HCT116 (cell line): ENCODE measurements at regions not wholly inside any gene's neighbourhood (a gene's known extent, or its start where the extent isn't known, plus 50 kb on each side); places are given as distances from the start of the nearest gene placed in this dataset.

Experiments
- EGR1 ChIP-seq: IDR thresholded peaks from 2 replicates; pipeline ENCODE4 v1.6.1; 2012; ENCODE audit warnings: low read depth
- EZH2phosphoT487 ChIP-seq: fragments of 200-600 bp; IDR thresholded peaks from 2 replicates; pipeline ENCODE4 v1.6.1; 2018; ENCODE audit warnings: antibody characterized with exemption, borderline replicate concordance
- POLR2A ChIP-seq: IDR thresholded peaks from 2 replicates; pipeline ENCODE4 v1.7.0; 2011; ENCODE audit warnings: borderline replicate concordance; ENCODE audit not compliant: insufficient read depth, insufficient read length; ENCODE audit errors: extremely low read depth
- POLR2AphosphoS5 ChIP-seq: IDR thresholded peaks from 2 replicates; pipeline ENCODE4 v1.6.1; 2011; ENCODE audit warnings: mild to moderate bottlenecking, low read depth, low read length, moderate library complexity
- SRF ChIP-seq: IDR thresholded peaks from 2 replicates; pipeline ENCODE4 v1.6.1; 2012; ENCODE audit warnings: low read depth
- TCF7L2 ChIP-seq: IDR thresholded peaks from 2 replicates; pipeline ENCODE4 v1.7.0; 2011; ENCODE audit warnings: borderline replicate concordance, inconsistent platforms; ENCODE audit not compliant: insufficient read depth, insufficient read length; ENCODE audit errors: extremely low read depth
- TF ChIP-seq, protein P1 (sequence below), 3 experiments: fragments of 200-600 bp in 1 of 3; sonication (generic) in 1 of 3; IDR thresholded peaks in 2 of 3; conservative IDR thresholded peaks in 1 of 3; 2 replicates each; pipeline ENCODE4 v1.5.1; 2012 to 2017; ENCODE audit warnings: low read depth in 2 of 3, low read length in 2 of 3, antibody characterized with exemption in 1 of 3, borderline replicate concordance in 1 of 3, control low read depth in 1 of 3, mild to moderate bottlenecking in 1 of 3, mixed read lengths in 1 of 3, mixed run types in 1 of 3, moderate library complexity in 1 of 3; ENCODE audit not compliant: insufficient read depth in 1 of 3
- TF ChIP-seq, protein P2 (sequence below): IDR thresholded peaks from 2 replicates; pipeline ENCODE4 v1.6.1; 2012
- TF ChIP-seq, protein P3 (sequence below): IDR thresholded peaks from 2 replicates; pipeline ENCODE4 v1.6.1; 2012; ENCODE audit warnings: low read depth

DNA sequence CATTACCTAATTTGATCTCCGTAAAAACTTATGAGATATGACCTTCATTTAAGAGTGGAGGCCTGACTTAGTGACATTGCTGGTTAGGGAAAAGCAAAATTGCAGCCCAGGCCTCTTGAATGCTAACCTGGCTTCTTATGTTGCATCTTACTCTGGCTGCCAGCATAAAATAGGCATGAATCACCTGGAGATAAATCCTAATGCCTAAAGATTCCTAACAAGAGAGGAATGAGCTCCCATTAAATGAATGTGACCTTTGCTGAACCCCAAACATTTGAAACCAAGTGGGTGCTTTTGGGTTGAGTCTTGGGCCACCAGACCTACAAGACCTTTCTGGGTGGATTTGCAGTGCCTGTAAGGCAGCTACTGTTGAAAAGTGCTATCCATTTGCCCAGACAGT is 1145.6 kb upstream of the TENM4 start:
- no peak for TF ChIP-seq EGR1
- no peak for TF ChIP-seq TCF7L2
- no peak for TF ChIP-seq SRF
- TF ChIP-seq, protein P1, sequence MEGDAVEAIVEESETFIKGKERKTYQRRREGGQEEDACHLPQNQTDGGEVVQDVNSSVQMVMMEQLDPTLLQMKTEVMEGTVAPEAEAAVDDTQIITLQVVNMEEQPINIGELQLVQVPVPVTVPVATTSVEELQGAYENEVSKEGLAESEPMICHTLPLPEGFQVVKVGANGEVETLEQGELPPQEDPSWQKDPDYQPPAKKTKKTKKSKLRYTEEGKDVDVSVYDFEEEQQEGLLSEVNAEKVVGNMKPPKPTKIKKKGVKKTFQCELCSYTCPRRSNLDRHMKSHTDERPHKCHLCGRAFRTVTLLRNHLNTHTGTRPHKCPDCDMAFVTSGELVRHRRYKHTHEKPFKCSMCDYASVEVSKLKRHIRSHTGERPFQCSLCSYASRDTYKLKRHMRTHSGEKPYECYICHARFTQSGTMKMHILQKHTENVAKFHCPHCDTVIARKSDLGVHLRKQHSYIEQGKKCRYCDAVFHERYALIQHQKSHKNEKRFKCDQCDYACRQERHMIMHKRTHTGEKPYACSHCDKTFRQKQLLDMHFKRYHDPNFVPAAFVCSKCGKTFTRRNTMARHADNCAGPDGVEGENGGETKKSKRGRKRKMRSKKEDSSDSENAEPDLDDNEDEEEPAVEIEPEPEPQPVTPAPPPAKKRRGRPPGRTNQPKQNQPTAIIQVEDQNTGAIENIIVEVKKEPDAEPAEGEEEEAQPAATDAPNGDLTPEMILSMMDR (IDR thresholded peaks at IDR 0.05 in 2 of 3, conservative IDR thresholded peaks at IDR 0.05 in 1 of 3; ENCODE audit: borderline replicate concordance in 1 of 3, insufficient read depth in 1 of 3, low read depth in 2 of 3, low read length in 2 of 3): no peak
- TF ChIP-seq POLR2AphosphoS5: no peak
- no peak for TF ChIP-seq POLR2A
- TF ChIP-seq, protein P2, sequence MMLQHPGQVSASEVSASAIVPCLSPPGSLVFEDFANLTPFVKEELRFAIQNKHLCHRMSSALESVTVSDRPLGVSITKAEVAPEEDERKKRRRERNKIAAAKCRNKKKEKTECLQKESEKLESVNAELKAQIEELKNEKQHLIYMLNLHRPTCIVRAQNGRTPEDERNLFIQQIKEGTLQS: no peak
- TF ChIP-seq, protein P3, sequence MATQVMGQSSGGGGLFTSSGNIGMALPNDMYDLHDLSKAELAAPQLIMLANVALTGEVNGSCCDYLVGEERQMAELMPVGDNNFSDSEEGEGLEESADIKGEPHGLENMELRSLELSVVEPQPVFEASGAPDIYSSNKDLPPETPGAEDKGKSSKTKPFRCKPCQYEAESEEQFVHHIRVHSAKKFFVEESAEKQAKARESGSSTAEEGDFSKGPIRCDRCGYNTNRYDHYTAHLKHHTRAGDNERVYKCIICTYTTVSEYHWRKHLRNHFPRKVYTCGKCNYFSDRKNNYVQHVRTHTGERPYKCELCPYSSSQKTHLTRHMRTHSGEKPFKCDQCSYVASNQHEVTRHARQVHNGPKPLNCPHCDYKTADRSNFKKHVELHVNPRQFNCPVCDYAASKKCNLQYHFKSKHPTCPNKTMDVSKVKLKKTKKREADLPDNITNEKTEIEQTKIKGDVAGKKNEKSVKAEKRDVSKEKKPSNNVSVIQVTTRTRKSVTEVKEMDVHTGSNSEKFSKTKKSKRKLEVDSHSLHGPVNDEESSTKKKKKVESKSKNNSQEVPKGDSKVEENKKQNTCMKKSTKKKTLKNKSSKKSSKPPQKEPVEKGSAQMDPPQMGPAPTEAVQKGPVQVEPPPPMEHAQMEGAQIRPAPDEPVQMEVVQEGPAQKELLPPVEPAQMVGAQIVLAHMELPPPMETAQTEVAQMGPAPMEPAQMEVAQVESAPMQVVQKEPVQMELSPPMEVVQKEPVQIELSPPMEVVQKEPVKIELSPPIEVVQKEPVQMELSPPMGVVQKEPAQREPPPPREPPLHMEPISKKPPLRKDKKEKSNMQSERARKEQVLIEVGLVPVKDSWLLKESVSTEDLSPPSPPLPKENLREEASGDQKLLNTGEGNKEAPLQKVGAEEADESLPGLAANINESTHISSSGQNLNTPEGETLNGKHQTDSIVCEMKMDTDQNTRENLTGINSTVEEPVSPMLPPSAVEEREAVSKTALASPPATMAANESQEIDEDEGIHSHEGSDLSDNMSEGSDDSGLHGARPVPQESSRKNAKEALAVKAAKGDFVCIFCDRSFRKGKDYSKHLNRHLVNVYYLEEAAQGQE: no peak
- TF ChIP-seq EZH2phosphoT487: no peak
